ENCODE measurements at regions not wholly inside any gene's neighbourhood (a gene's known extent, or its start where the extent isn't known, plus 50 kb on each side); places are given as distances from the start of the nearest gene placed in this dataset.

DNA sequence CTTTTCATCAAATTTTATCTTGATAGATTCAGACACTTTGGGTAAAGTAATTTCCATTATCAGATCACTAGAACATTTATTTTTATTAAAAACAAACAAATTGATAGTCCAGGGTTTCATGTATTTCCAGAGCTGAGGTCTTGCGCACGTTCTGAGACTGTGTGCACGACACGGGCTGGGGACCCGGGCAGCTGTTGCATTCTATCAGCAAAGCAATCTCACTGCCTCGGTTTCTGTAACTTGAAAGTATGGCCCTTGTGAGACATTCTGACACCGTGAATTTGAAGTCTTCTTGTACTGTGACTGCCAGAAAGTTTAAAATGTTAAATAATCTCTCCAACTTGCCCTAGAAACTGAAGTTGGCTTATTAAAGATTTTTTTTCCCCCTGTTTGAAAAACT, 746.9 kb upstream of the ADGRL2 start:
- Histone ChIP-seq H3K9me2 (replicated peaks; ENCODE audit: insufficient read depth, low read length) (no peaks in the 10 kb centered on the region), H4K20me1 (ENCODE audit: insufficient read depth, low read depth, low read length) (no peaks in the 10 kb centered on the region), H3K27me3 (ENCODE audit: low read length) (no peaks in the 10 kb centered on the region), H3K9ac (ENCODE audit: low read length) (no peak overlapping the region), H3K27ac (ENCODE audit: low read length) (no peak overlapping the region), H3K4me3 (ENCODE audit: low read length) (no peak overlapping the region), H3K36me3 (ENCODE audit: insufficient read depth, low read length) (no peaks in the 10 kb centered on the region), H3K9me3 (ENCODE audit: low read length) (peaks cover 32% of the 10 kb centered on the region), H2AFZ (ENCODE audit: low read length) (no peak overlapping the region), H3K4me1 (ENCODE audit: low read length) (no peaks in the 10 kb centered on the region), H3K79me2 (ENCODE audit: low read length) (no peaks in the 10 kb centered on the region), H3K4me2 (ENCODE audit: low read depth, low read length, poor library complexity, severe bottlenecking) (no peak overlapping the region)
- DNase-seq = no peak

GRCh38 chr1:81052162-81052561, 748.6 kb upstream of the ADGRL2 start:
- H3K4me1 ChIP-seq (ENCODE audit: low read length) = no peaks in the 10 kb centered on the region
- peaks cover 31% of the 10 kb centered on the region for H3K9me3 ChIP-seq (ENCODE audit: low read length)
- no peak overlapping the region for H3K9ac ChIP-seq (ENCODE audit: low read length)
- H3K9me2 ChIP-seq (replicated peaks; ENCODE audit: insufficient read depth, low read length) = no peaks in the 10 kb centered on the region
- no peak overlapping the region for H3K27ac ChIP-seq (ENCODE audit: low read length)
- H3K4me2 ChIP-seq (ENCODE audit: low read depth, low read length, poor library complexity, severe bottlenecking) = no peak overlapping the region
- H3K79me2 ChIP-seq (ENCODE audit: low read length) = no peaks in the 10 kb centered on the region
- no peaks in the 10 kb centered on the region for H4K20me1 ChIP-seq (ENCODE audit: insufficient read depth, low read depth, low read length)
- no peak for DNase-seq
- no peaks in the 10 kb centered on the region for H3K27me3 ChIP-seq (ENCODE audit: low read length)
- no peak overlapping the region for H3K4me3 ChIP-seq (ENCODE audit: low read length)
- H3K36me3 ChIP-seq (ENCODE audit: insufficient read depth, low read length) = no peaks in the 10 kb centered on the region; the same call in 1 of the 2 replicates
- H2AFZ ChIP-seq (ENCODE audit: low read length) = no peak overlapping the region

DNA sequence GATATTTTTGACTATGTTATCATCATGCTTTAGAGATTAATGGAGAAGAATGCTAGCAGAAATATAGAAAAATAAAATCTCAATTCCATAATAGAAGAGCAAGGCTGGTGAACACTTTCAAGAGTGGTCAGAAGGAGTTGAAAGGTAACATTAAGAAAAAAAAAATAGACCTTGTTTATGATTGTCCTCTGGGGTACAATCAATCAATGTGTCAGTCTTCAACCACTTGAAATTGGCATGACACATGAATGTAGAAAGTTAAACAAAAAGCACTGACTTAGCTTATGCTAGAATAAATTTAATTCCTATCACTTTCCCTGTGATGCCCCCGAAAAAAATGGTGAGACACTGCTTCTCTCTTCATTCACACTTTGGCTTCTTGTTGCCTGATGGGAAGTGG, 750.3 kb upstream of the ADGRL2 start:
- DNase-seq = no peak
- Histone ChIP-seq H3K4me2 (ENCODE audit: low read depth, low read length, poor library complexity, severe bottlenecking) (no peak overlapping the region), H4K20me1 (ENCODE audit: insufficient read depth, low read depth, low read length) (no peaks in the 10 kb centered on the region), H3K4me1 (ENCODE audit: low read length) (no peaks in the 10 kb centered on the region), H3K9ac (ENCODE audit: low read length) (no peak overlapping the region), H3K4me3 (ENCODE audit: low read length) (no peak overlapping the region), H3K27ac (ENCODE audit: low read length) (no peak overlapping the region), H3K79me2 (ENCODE audit: low read length) (no peaks in the 10 kb centered on the region), H3K36me3 (ENCODE audit: insufficient read depth, low read length) (no peaks in the 10 kb centered on the region; the same call in 1 of the 2 replicates), H3K9me3 (ENCODE audit: low read length) (peaks cover 26% of the 10 kb centered on the region; the same call in 1 of the 2 replicates), H3K27me3 (ENCODE audit: low read length) (no peaks in the 10 kb centered on the region), H2AFZ (ENCODE audit: low read length) (no peak overlapping the region), H3K9me2 (replicated peaks; ENCODE audit: insufficient read depth, low read length) (no peaks in the 10 kb centered on the region)

DNA sequence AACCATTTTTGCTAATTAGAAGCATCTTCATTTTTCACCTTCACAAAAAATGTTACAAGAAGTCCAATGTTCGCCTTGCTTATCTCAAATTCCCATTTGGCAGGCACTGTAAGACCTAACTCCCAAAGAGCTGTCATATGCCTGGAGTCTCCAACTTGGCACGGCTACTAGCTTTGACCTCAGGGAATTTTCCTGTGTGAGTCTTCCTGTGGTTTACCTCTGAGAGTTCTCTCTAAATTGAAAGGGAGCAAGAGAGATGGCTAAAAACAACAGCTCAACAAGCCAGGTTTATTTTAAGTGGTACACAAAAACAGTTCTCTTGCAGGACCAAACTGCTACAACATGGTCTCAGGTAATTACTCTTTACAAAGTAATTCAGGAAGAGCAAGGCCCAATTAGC, 756.0 kb upstream of the ADGRL2 start:
- no peak overlapping the region for H2AFZ ChIP-seq (ENCODE audit: low read length)

DNA sequence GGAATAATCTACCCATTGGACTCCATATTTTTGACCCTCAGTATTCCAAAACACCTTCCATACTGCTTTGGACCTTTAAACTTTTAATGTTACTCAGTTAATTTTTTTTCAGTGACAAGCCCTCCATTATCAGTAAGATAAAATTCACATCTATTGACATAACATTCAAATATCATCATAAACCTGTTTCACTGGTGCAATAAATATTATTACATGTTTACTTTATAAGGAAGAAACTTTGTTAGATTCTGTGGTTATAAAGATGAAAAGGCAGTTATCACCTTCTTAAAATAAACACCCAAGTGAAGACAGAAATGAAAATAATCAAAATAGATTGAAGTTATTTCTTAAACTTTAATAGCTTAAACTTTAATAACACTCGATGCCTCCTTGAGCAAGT, 758.5 kb upstream of the ADGRL2 start:
- no peak overlapping the region for H3K9ac ChIP-seq (ENCODE audit: low read length)
- H3K36me3 ChIP-seq (ENCODE audit: insufficient read depth, low read length) = no peaks in the 10 kb centered on the region
- no peak for DNase-seq
- H3K9me3 ChIP-seq (ENCODE audit: low read length) = peaks cover 17% of the 10 kb centered on the region
- H3K27me3 ChIP-seq (ENCODE audit: low read length) = no peaks in the 10 kb centered on the region
- H3K4me3 ChIP-seq (ENCODE audit: low read length) = no peak overlapping the region
- no peaks in the 10 kb centered on the region for H3K4me1 ChIP-seq (ENCODE audit: low read length)
- H3K27ac ChIP-seq (ENCODE audit: low read length) = no peak overlapping the region
- no peak overlapping the region for H2AFZ ChIP-seq (ENCODE audit: low read length)
- H3K4me2 ChIP-seq (ENCODE audit: low read depth, low read length, poor library complexity, severe bottlenecking) = no peak overlapping the region
- H4K20me1 ChIP-seq (ENCODE audit: insufficient read depth, low read depth, low read length) = no peaks in the 10 kb centered on the region
- no peaks in the 10 kb centered on the region for H3K79me2 ChIP-seq (ENCODE audit: low read length)
- no peaks in the 10 kb centered on the region for H3K9me2 ChIP-seq (replicated peaks; ENCODE audit: insufficient read depth, low read length)

More for the DNA sequence above, 756.0 kb upstream of the ADGRL2 start:
- no peak overlapping the region for H3K9ac ChIP-seq (ENCODE audit: low read length)
- H3K36me3 ChIP-seq (ENCODE audit: insufficient read depth, low read length) = no peaks in the 10 kb centered on the region; the same call in 1 of the 2 replicates
- no peaks in the 10 kb centered on the region for H3K9me2 ChIP-seq (replicated peaks; ENCODE audit: insufficient read depth, low read length)
- H3K4me3 ChIP-seq (ENCODE audit: low read length) = no peak overlapping the region
- H3K27me3 ChIP-seq (ENCODE audit: low read length) = no peaks in the 10 kb centered on the region
- H3K9me3 ChIP-seq (ENCODE audit: low read length) = peaks cover 24% of the 10 kb centered on the region
- no peaks in the 10 kb centered on the region for H3K79me2 ChIP-seq (ENCODE audit: low read length)
- no peak overlapping the region for H3K27ac ChIP-seq (ENCODE audit: low read length)
- H4K20me1 ChIP-seq (ENCODE audit: insufficient read depth, low read depth, low read length) = no peaks in the 10 kb centered on the region
- H3K4me2 ChIP-seq (ENCODE audit: low read depth, low read length, poor library complexity, severe bottlenecking) = no peak overlapping the region
- H3K4me1 ChIP-seq (ENCODE audit: low read length) = no peaks in the 10 kb centered on the region
- no peak for DNase-seq

DNA sequence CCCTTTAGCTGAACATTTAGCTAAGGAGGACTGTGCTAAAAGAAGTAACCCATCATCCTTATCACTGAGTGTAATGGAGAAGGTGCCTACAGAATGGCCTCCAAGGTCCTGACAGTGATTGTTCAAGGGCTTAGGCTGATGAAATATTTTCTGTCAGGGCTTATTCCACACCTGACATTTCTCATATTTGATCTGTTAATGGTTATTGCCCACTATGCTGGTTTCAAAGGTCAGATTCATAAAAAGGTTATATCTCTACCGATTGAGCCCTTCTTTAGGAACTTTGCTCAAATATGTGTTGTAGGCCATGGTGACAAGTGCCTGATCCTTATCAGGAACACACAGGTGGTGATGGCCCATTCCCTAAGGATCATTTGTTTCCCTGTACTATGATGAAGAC, 766.4 kb upstream of the ADGRL2 start:
- Histone ChIP-seq H3K79me2 (ENCODE audit: low read length) (no peaks in the 10 kb centered on the region), H3K4me2 (ENCODE audit: low read depth, low read length, poor library complexity, severe bottlenecking) (no peak overlapping the region), H3K36me3 (ENCODE audit: insufficient read depth, low read length) (no peaks in the 10 kb centered on the region), H3K27me3 (ENCODE audit: low read length) (no peaks in the 10 kb centered on the region), H3K4me1 (ENCODE audit: low read length) (no peaks in the 10 kb centered on the region), H3K9ac (ENCODE audit: low read length) (no peak overlapping the region), H3K4me3 (ENCODE audit: low read length) (no peak overlapping the region), H3K9me2 (replicated peaks; ENCODE audit: insufficient read depth, low read length) (no peaks in the 10 kb centered on the region), H2AFZ (ENCODE audit: low read length) (no peak overlapping the region), H4K20me1 (ENCODE audit: insufficient read depth, low read depth, low read length) (no peaks in the 10 kb centered on the region), H3K27ac (ENCODE audit: low read length) (no peak overlapping the region), H3K9me3 (ENCODE audit: low read length) (peaks cover 21% of the 10 kb centered on the region)
- DNase-seq = no peak

GRCh38 chr1:81032973-81033425, 767.7 kb upstream of the ADGRL2 start:
- H3K27ac ChIP-seq (ENCODE audit: low read length) = no peak overlapping the region
- H3K4me2 ChIP-seq (ENCODE audit: low read depth, low read length, poor library complexity, severe bottlenecking) = no peak overlapping the region
- H3K79me2 ChIP-seq (ENCODE audit: low read length) = no peaks in the 10 kb centered on the region
- H2AFZ ChIP-seq (ENCODE audit: low read length) = no peak overlapping the region
- peaks cover 21% of the 10 kb centered on the region for H3K9me3 ChIP-seq (ENCODE audit: low read length)
- H3K9ac ChIP-seq (ENCODE audit: low read length) = no peak overlapping the region
- H3K9me2 ChIP-seq (replicated peaks; ENCODE audit: insufficient read depth, low read length) = no peaks in the 10 kb centered on the region
- DNase-seq = no peak
- no peaks in the 10 kb centered on the region for H4K20me1 ChIP-seq (ENCODE audit: insufficient read depth, low read depth, low read length)
- no peak overlapping the region for H3K4me3 ChIP-seq (ENCODE audit: low read length)
- no peaks in the 10 kb centered on the region for H3K36me3 ChIP-seq (ENCODE audit: insufficient read depth, low read length)
- H3K4me1 ChIP-seq (ENCODE audit: low read length) = no peaks in the 10 kb centered on the region
- no peaks in the 10 kb centered on the region for H3K27me3 ChIP-seq (ENCODE audit: low read length)

- no peaks in the 10 kb centered on the region for H3K36me3 ChIP-seq (ENCODE audit: insufficient read depth, low read length)
- H3K4me2 ChIP-seq (ENCODE audit: low read depth, low read length, poor library complexity, severe bottlenecking) = no peak overlapping the region
- H4K20me1 ChIP-seq (ENCODE audit: insufficient read depth, low read depth, low read length) = no peaks in the 10 kb centered on the region
- H3K79me2 ChIP-seq (ENCODE audit: low read length) = no peaks in the 10 kb centered on the region
- no peak overlapping the region for H3K4me3 ChIP-seq (ENCODE audit: low read length)
- no peaks in the 10 kb centered on the region for H3K4me1 ChIP-seq (ENCODE audit: low read length)
- no peak overlapping the region for H3K27ac ChIP-seq (ENCODE audit: low read length)
- DNase-seq = no peak
- H3K9me3 ChIP-seq (ENCODE audit: low read length) = peaks cover 21% of the 10 kb centered on the region
- no peaks in the 10 kb centered on the region for H3K27me3 ChIP-seq (ENCODE audit: low read length)
- H3K9me2 ChIP-seq (replicated peaks; ENCODE audit: insufficient read depth, low read length) = no peaks in the 10 kb centered on the region
- H2AFZ ChIP-seq (ENCODE audit: low read length) = no peak overlapping the region
- H3K9ac ChIP-seq (ENCODE audit: low read length) = no peak overlapping the region
Observed at GRCh38 chr1:81032374-81032773, 768.4 kb upstream of the ADGRL2 start.

DNA sequence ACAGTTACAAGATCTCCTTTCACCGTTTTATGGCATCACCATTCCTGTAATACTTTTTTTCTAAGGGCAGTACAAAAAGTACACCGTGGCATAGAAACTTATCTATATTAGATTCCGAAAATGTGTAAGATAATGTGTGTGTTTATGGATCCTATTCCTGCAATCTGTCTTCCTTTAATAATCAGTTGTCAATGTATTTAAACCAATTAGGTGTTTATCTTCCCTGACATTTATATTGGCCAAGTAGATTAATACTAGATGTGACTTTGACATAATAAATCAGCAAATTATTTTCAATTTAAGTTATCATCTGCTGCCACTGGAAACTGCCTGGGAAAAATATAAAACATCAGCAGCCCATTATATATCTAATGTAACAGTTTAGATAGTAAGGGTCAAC, 770.3 kb upstream of the ADGRL2 start:
- Histone ChIP-seq H3K9me3 (ENCODE audit: low read length) (peaks cover 21% of the 10 kb centered on the region), H3K4me3 (ENCODE audit: low read length) (no peak overlapping the region), H3K9me2 (replicated peaks; ENCODE audit: insufficient read depth, low read length) (no peaks in the 10 kb centered on the region), H3K36me3 (ENCODE audit: insufficient read depth, low read length) (no peaks in the 10 kb centered on the region), H3K79me2 (ENCODE audit: low read length) (no peaks in the 10 kb centered on the region), H4K20me1 (ENCODE audit: insufficient read depth, low read depth, low read length) (no peaks in the 10 kb centered on the region), H3K4me1 (ENCODE audit: low read length) (no peaks in the 10 kb centered on the region), H3K27me3 (ENCODE audit: low read length) (no peaks in the 10 kb centered on the region), H3K9ac (ENCODE audit: low read length) (no peak overlapping the region), H2AFZ (ENCODE audit: low read length) (no peak overlapping the region), H3K4me2 (ENCODE audit: low read depth, low read length, poor library complexity, severe bottlenecking) (no peak overlapping the region), H3K27ac (ENCODE audit: low read length) (no peak overlapping the region)
- no peak for DNase-seq
